H1 (cell line): ENCODE measurements at regions not wholly inside any gene's neighbourhood (a gene's known extent, or its start where the extent isn't known, plus 50 kb on each side); places are given as distances from the start of the nearest gene placed in this dataset.

Experiments
- CTCF ChIA-PET: fragments of 300-600 bp; sonication (Branson Sonifier 250); formaldehyde crosslinking; loops from one replicate; lab custom pipeline; 2021; ENCODE audit not compliant: partially characterized antibody; lab: Charles Lee
- POLR2A ChIA-PET: fragments of 300-600 bp; sonication (Branson Sonifier 250); formaldehyde crosslinking; loops from one replicate; lab custom pipeline; 2021; ENCODE audit warnings: inconsistent platforms; ENCODE audit not compliant: partially characterized antibody; lab: Charles Lee
- DNase-seq, 2 experiments: peaks; one replicate each; pipeline versions ENCODE4 v3.0.0 to v3.0.0-alpha.2; 2010 to 2022; ENCODE audit warnings: low spot score in 2 of 2, low read depth in 1 of 2, mixed read lengths in 1 of 2
- FAIRE-seq: peaks from 2 replicates; lab custom pipeline; 2011; peaks lifted over from hg19 to GRCh38; lab: Jason Lieb, UNC
- H2AFZ ChIP-seq: 2 replicates; pipeline ENCODE4 v1.8.1; 2012; ENCODE audit warnings: low read length, inconsistent platforms
- H2AK5ac ChIP-seq: 2 replicates; pipeline ENCODE4 v1.6.1; 2013; ENCODE audit warnings: low read depth, low read length
- H2BK120ac ChIP-seq: replicated peaks from 2 replicates; pipeline ENCODE3; 2013; ENCODE audit warnings: low read depth, low read length, inconsistent platforms
- H2BK12ac ChIP-seq: 2 replicates; pipeline ENCODE4 v1.6.1; 2013; ENCODE audit warnings: low read depth, low read length
- H2BK15ac ChIP-seq: 2 replicates; pipeline ENCODE4 v1.6.1; 2013; ENCODE audit warnings: low read length
- H2BK20ac ChIP-seq: 2 replicates; pipeline ENCODE4 v1.6.1; 2013; ENCODE audit warnings: low read length
- H2BK5ac ChIP-seq: 2 replicates; pipeline ENCODE4 v1.6.1; 2013; ENCODE audit warnings: low read depth, low read length
- H3K14ac ChIP-seq: 2 replicates; pipeline ENCODE4 v1.6.1; 2013; ENCODE audit warnings: inconsistent platforms; ENCODE audit not compliant: insufficient read length
- H3K18ac ChIP-seq: 2 replicates; pipeline ENCODE4 v1.6.1; 2013; ENCODE audit warnings: low read length; ENCODE audit errors: extremely low read depth
- H3K23ac ChIP-seq: 2 replicates; pipeline ENCODE4 v1.6.1; 2013; ENCODE audit warnings: inconsistent platforms; ENCODE audit not compliant: insufficient read length
- H3K23me2 ChIP-seq: 2 replicates; pipeline ENCODE4 v1.6.1; 2013; ENCODE audit warnings: low read depth, low read length
- H3K27ac ChIP-seq: 2 replicates; pipeline ENCODE4 v1.6.1; 2011; ENCODE audit warnings: low read depth, low read length, inconsistent platforms
- H3K27me3 ChIP-seq, 4 experiments: replicated peaks in 1 of 4; 1 replicate in 1 of 4; 2 replicates in 3 of 4; pipeline versions ENCODE4 v1.6.1 to v1.8.1; 2011 to 2013; ENCODE audit warnings: low read length in 3 of 4, mild to moderate bottlenecking in 3 of 4, inconsistent platforms in 2 of 4, mixed read lengths in 2 of 4, moderate library complexity in 1 of 4; ENCODE audit not compliant: control insufficient read depth in 3 of 4, insufficient read depth in 3 of 4; ENCODE audit errors: extremely low read depth in 1 of 4
- H3K36me3 ChIP-seq, 4 experiments: 2 replicates each; pipeline versions ENCODE4 v1.6.1 to v1.8.1; 2011 to 2013; ENCODE audit warnings: mild to moderate bottlenecking in 4 of 4, low read length in 3 of 4, moderate library complexity in 2 of 4, control low read depth in 1 of 4, inconsistent platforms in 1 of 4; ENCODE audit not compliant: insufficient read depth in 4 of 4, control insufficient read depth in 2 of 4
- H3K4ac ChIP-seq: replicated peaks from 2 replicates; pipeline ENCODE3; 2013; ENCODE audit warnings: low read length, low read depth, mixed read lengths, inconsistent platforms; ENCODE audit not compliant: insufficient read length
- H3K4me1 ChIP-seq, 4 experiments: replicated peaks in 1 of 4; 1 replicate in 1 of 4; 2 replicates in 3 of 4; pipeline versions ENCODE4 v1.6.1 to v1.8.1; 2011 to 2013; ENCODE audit warnings: low read length in 3 of 4, inconsistent platforms in 2 of 4, mixed read lengths in 1 of 4; ENCODE audit not compliant: insufficient read depth in 4 of 4, control insufficient read depth in 3 of 4
- H3K4me2 ChIP-seq, 2 experiments: 2 replicates each; pipeline versions ENCODE4 v1.6.1 to v1.8.1; 2011 to 2013; ENCODE audit warnings: low read depth in 2 of 2, low read length in 2 of 2, control low read depth in 1 of 2, inconsistent platforms in 1 of 2, mild to moderate bottlenecking in 1 of 2; ENCODE audit not compliant: insufficient read depth in 1 of 2
- H3K4me3 ChIP-seq, 4 experiments: fragments of 200-600, 300-600 bp in 1 of 4; sonication (generic), shearing (Covaris generic), sonication (Bioruptor Twin) in 1 of 4; 2 replicates each; pipeline versions ENCODE4 v1.5.1 to v1.8.1; 2011 to 2016; ENCODE audit warnings: low read length in 4 of 4, low read depth in 3 of 4, control low read depth in 2 of 4, inconsistent platforms in 2 of 4, mild to moderate bottlenecking in 2 of 4, mixed read lengths in 1 of 4, moderate library complexity in 1 of 4; ENCODE audit not compliant: insufficient read depth in 2 of 4; ENCODE audit errors: extremely low read depth in 1 of 4
- H3K56ac ChIP-seq: replicated peaks from 2 replicates; pipeline ENCODE3; 2013; ENCODE audit warnings: low read depth, mild to moderate bottlenecking, mixed read lengths, low read length, inconsistent platforms; ENCODE audit not compliant: insufficient read length
- H3K79me1 ChIP-seq: 2 replicates; pipeline ENCODE4 v1.6.1; 2013; ENCODE audit warnings: low read depth, low read length, control low read depth
- H3K79me2 ChIP-seq, 2 experiments: 2 replicates each; pipeline versions ENCODE4 v1.6.1 to v1.8.1; 2012 to 2013; ENCODE audit warnings: low read length in 2 of 2, mild to moderate bottlenecking in 2 of 2, inconsistent platforms in 1 of 2; ENCODE audit not compliant: insufficient read depth in 2 of 2, control insufficient read depth in 1 of 2
- H3K9ac ChIP-seq, 4 experiments: replicated peaks in 1 of 4; 1 replicate in 1 of 4; 2 replicates in 3 of 4; pipeline versions ENCODE4 v1.6.1 to v1.8.1; 2011 to 2013; ENCODE audit warnings: low read depth in 3 of 4, low read length in 3 of 4, control low read depth in 2 of 4, mild to moderate bottlenecking in 2 of 4, moderate library complexity in 2 of 4, inconsistent platforms in 1 of 4; ENCODE audit errors: extremely low read depth in 1 of 4
- H3K9me3 ChIP-seq, 2 experiments: 2 replicates each; pipeline versions ENCODE4 v1.6.1 to v1.8.1; 2012 to 2013; ENCODE audit warnings: mild to moderate bottlenecking in 2 of 2, moderate library complexity in 2 of 2, control low read depth in 1 of 2, inconsistent platforms in 1 of 2, low read depth in 1 of 2, low read length in 1 of 2, mixed read lengths in 1 of 2; ENCODE audit not compliant: insufficient read depth in 2 of 2
- H4K20me1 ChIP-seq, 2 experiments: replicated peaks in 1 of 2; 2 replicates each; pipeline versions ENCODE3 to v1.8.1; 2011 to 2013; ENCODE audit warnings: inconsistent platforms in 2 of 2, low read length in 2 of 2, mild to moderate bottlenecking in 1 of 2; ENCODE audit not compliant: insufficient read depth in 2 of 2, control insufficient read depth in 1 of 2
- H4K5ac ChIP-seq: 2 replicates; pipeline ENCODE4 v1.6.1; 2013; ENCODE audit warnings: low read length, low read depth, mixed read lengths, inconsistent platforms; ENCODE audit not compliant: insufficient read length
- H4K8ac ChIP-seq: 2 replicates; pipeline ENCODE4 v1.8.0; 2013; ENCODE audit warnings: mild to moderate bottlenecking, moderate library complexity, low read length, inconsistent platforms; ENCODE audit not compliant: insufficient read depth; ENCODE audit errors: extremely low read depth
- H4K91ac ChIP-seq: replicated peaks from 2 replicates; pipeline ENCODE3; 2013; ENCODE audit warnings: low read length, mixed read lengths, inconsistent platforms; ENCODE audit not compliant: insufficient read length
- CREB1 ChIP-seq: IDR thresholded peaks from 2 replicates; pipeline ENCODE4 v1.6.1; 2012; ENCODE audit warnings: inconsistent platforms
- CTBP2 ChIP-seq: IDR thresholded peaks from 2 replicates; pipeline ENCODE4 v1.7.0; 2011; ENCODE audit warnings: borderline replicate concordance, mild to moderate bottlenecking, moderate library complexity, mixed read lengths, low read length; ENCODE audit not compliant: insufficient read depth, insufficient read length
- CTCF ChIP-seq, 3 experiments: IDR thresholded peaks; 1 replicate in 2 of 3; 2 replicates in 1 of 3; pipeline versions ENCODE4 v1.5.1 to v1.6.1; 2011; ENCODE audit warnings: low read length in 3 of 3, mild to moderate bottlenecking in 3 of 3, inconsistent platforms in 2 of 3, low read depth in 1 of 3, moderate library complexity in 1 of 3; ENCODE audit not compliant: insufficient read depth in 1 of 3; ENCODE audit errors: control extremely low read depth in 1 of 3
- JUND ChIP-seq: IDR thresholded peaks from 2 replicates; pipeline ENCODE4 v1.6.1; 2011; ENCODE audit warnings: mild to moderate bottlenecking, improper control_type of control experiment, low read length
- KDM1A ChIP-seq: fragments of 200-600, 300-600 bp; sonication (generic); IDR thresholded peaks from 2 replicates; pipeline ENCODE4 v1.7.1; 2016; ENCODE audit warnings: mild to moderate bottlenecking, low read length, borderline replicate concordance
- KDM5A ChIP-seq: fragments of 200-600 bp; IDR thresholded peaks from 2 replicates; pipeline ENCODE4 v1.7.1; 2012; ENCODE audit warnings: mild to moderate bottlenecking, low read length, inconsistent platforms, mixed read lengths
- NRF1 ChIP-seq: IDR thresholded peaks from 2 replicates; pipeline ENCODE4 v1.6.1; 2011; ENCODE audit warnings: mild to moderate bottlenecking, low read depth, low read length, improper control_type of control experiment
- POLR2AphosphoS5 ChIP-seq: IDR thresholded peaks from 2 replicates; pipeline ENCODE4 v1.6.1; 2011; ENCODE audit warnings: low read depth, low read length
- RAD21 ChIP-seq, 2 experiments: IDR thresholded peaks in 1 of 2; conservative IDR thresholded peaks in 1 of 2; 2 replicates each; pipeline ENCODE4 v1.6.1; 2011; ENCODE audit warnings: low read depth in 2 of 2, low read length in 2 of 2, improper control_type of control experiment in 1 of 2, inconsistent platforms in 1 of 2, mild to moderate bottlenecking in 1 of 2, moderate library complexity in 1 of 2
- SP2 ChIP-seq: IDR thresholded peaks from 2 replicates; pipeline ENCODE4 v1.6.1; 2012; ENCODE audit warnings: mild to moderate bottlenecking, low read length, inconsistent platforms
- TAF7 ChIP-seq: optimal IDR thresholded peaks from 2 replicates; pipeline ENCODE3; 2011; ENCODE audit warnings: low read depth, mild to moderate bottlenecking, inconsistent platforms, low read length, moderate library complexity, borderline replicate concordance
- TBP ChIP-seq: IDR thresholded peaks from 2 replicates; pipeline ENCODE4 v1.6.1; 2011; ENCODE audit warnings: low read depth, low read length, improper control_type of control experiment
- WGBS, 2 experiments: shearing (Covaris generic) in 1 of 2; methylation state at CpG; one replicate each; pipeline versions ENCODE4 v1.1.6 to v1.1.7; 2013 to 2015; ENCODE audit warnings: low lambda C conversion rate in 2 of 2, mixed read lengths in 2 of 2, inconsistent platforms in 1 of 2, low coverage in 1 of 2, missing lambda C conversion rate in 1 of 2; ENCODE audit not compliant: insufficient replicate concordance in 2 of 2, insufficient coverage in 1 of 2, insufficient read length in 1 of 2; ENCODE audit errors: extremely low coverage in 1 of 2, missing lambda C conversion rate in 1 of 2; 5-methylcytosine and 5-hydroxymethylcytosine counted together

GRCh38 chr15:27693280-27693679 lies 405.8 kb downstream of the OCA2 start:
- 93% methylated on average over 2 of the region's 2 CpGs; no CpG with 5 or more reads in 1 of the 2 experiments for WGBS, 2 experiments
- TF ChIP-seq NRF1: no peak
- TF ChIP-seq CTCF (IDR thresholded peaks at IDR 0.05; ENCODE audit: control extremely low read depth in 1 of 3, insufficient read depth in 1 of 3, low read depth in 1 of 3, low read length in 3 of 3): no peak
- no peak for TF ChIP-seq JUND
- TF ChIP-seq CTBP2: no peak
- no peak for TF ChIP-seq TBP
- TF ChIP-seq RAD21 (IDR thresholded peaks at IDR 0.05 in 1 of 2, conservative IDR thresholded peaks at IDR 0.05 in 1 of 2; ENCODE audit: low read depth in 2 of 2, low read length in 2 of 2): no peak
- TF ChIP-seq CREB1: no peak
- TF ChIP-seq TAF7: no peak
- TF ChIP-seq SP2: no peak
- TF ChIP-seq KDM5A: no peak
- TF ChIP-seq POLR2AphosphoS5: no peak
- no peak for TF ChIP-seq KDM1A

More at GRCh38 chr15:27693280-27693679, 405.8 kb downstream of the OCA2 start:
- H3K4ac ChIP-seq: no peak overlapping the region
- H2BK120ac ChIP-seq: peak overlapping the region; percentile 48
- H3K4me2 ChIP-seq: no peak overlapping the region
- ChIA-PET CTCF (interaction anchor here (2.9 kb wide), 1 partner anchor 13 kb away, joined by 24 read pairs; no protein-coding TSS in a partner anchor), POLR2A (no interaction called here)
- no peak overlapping the region for H2AFZ ChIP-seq
- DNase-seq: no peak
- H3K56ac ChIP-seq: no peak overlapping the region
- H4K8ac ChIP-seq: no peak overlapping the region
- no peak for FAIRE-seq
- no peaks in the 10 kb centered on the region for H3K79me1 ChIP-seq
- H3K23ac ChIP-seq: no peak overlapping the region
- no peak overlapping the region for H4K91ac ChIP-seq
- H3K4me3 ChIP-seq: no peak overlapping the region
- no peaks in the 10 kb centered on the region for H3K79me2 ChIP-seq
- no peaks in the 10 kb centered on the region for H3K27me3 ChIP-seq
- no peak overlapping the region for H2BK15ac ChIP-seq
- 0 out of 2 replicates have a peak overlapping the region, but pooled peaks have one; percentile 75 for H2BK12ac ChIP-seq
- 0 out of 4 replicates have a peak, but pooled peaks cover 0 to 3% of the 10 kb centered on the region in 2 experiments for H3K9me3 ChIP-seq
- no peak overlapping the region for H3K27ac ChIP-seq
- no peak overlapping the region for H3K18ac ChIP-seq
- H4K20me1 ChIP-seq: peaks cover 0 to 3% of the 10 kb centered on the region in 2 experiments
- no peak overlapping the region for H2BK20ac ChIP-seq
- H3K36me3 ChIP-seq: no peaks in the 10 kb centered on the region
- no peak overlapping the region for H2BK5ac ChIP-seq
- H3K9ac ChIP-seq: no peak overlapping the region
- peaks cover 0 to 5% (median 3%) of the 10 kb centered on the region in 4 experiments; a peak in 2 of 7 replicates for H3K4me1 ChIP-seq
- peaks cover 3% of the 10 kb centered on the region; the same call in 1 of the 2 replicates for H3K23me2 ChIP-seq
- H2AK5ac ChIP-seq: no peak overlapping the region
- no peak overlapping the region for H4K5ac ChIP-seq
- no peak overlapping the region for H3K14ac ChIP-seq
